DOHH2 (cell line): ENCODE measurements at regions not wholly inside any gene's neighbourhood (a gene's known extent, or its start where the extent isn't known, plus 50 kb on each side); places are given as distances from the start of the nearest gene placed in this dataset.

Source experiments
- EZH2phosphoT487 ChIP-seq: fragments of 200-600 bp; sonication (generic); IDR thresholded peaks from 2 replicates; pipeline ENCODE4 v1.6.1; 2017; ENCODE audit warnings: borderline replicate concordance, mild to moderate bottlenecking, antibody characterized with exemption, low read length, moderate library complexity, mixed read lengths
- TF ChIP-seq, protein P1 (sequence below): fragments of 200-600 bp; sonication (generic); IDR thresholded peaks from one replicate; pipeline ENCODE4 v1.5.1; 2014; ENCODE audit warnings: antibody characterized with exemption, mild to moderate bottlenecking, low read depth, low read length; ENCODE audit not compliant: poor library complexity, severe bottlenecking

DNA sequence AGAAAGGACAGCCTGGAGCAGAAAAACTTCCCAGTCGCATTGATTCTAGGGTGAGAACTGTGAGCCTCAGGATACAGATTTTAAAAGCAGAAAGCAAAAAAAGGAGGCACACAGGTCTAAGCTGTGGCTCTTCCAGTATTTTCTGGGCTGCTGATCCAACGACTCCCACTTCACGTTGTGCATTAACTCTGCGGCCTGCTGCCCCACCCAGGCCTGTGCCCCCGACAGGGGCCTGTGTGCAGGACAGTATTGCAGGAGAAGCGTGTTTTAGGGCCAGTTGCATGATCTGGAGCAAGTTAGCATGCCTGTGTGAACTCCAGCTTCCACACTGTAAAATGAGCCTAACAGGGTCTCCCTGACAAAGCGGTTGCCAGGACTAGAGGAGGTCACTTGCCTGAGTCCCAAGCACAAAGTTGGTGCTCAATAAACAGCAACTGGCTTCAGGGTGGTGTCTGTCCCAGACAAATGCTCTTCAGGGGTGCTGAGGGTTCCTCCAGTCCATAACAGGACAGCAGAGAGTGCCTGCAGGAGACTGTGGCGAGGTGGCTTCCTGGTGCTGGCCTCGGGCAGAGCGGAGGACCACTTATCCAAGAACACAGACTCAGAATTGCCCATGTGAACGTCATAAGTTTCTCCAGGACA lies 66.8 kb upstream of the RAB4A start:
- TF ChIP-seq, protein P1, sequence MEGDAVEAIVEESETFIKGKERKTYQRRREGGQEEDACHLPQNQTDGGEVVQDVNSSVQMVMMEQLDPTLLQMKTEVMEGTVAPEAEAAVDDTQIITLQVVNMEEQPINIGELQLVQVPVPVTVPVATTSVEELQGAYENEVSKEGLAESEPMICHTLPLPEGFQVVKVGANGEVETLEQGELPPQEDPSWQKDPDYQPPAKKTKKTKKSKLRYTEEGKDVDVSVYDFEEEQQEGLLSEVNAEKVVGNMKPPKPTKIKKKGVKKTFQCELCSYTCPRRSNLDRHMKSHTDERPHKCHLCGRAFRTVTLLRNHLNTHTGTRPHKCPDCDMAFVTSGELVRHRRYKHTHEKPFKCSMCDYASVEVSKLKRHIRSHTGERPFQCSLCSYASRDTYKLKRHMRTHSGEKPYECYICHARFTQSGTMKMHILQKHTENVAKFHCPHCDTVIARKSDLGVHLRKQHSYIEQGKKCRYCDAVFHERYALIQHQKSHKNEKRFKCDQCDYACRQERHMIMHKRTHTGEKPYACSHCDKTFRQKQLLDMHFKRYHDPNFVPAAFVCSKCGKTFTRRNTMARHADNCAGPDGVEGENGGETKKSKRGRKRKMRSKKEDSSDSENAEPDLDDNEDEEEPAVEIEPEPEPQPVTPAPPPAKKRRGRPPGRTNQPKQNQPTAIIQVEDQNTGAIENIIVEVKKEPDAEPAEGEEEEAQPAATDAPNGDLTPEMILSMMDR, result no peak
- no peak for TF ChIP-seq EZH2phosphoT487
